ENCODE measurements at regions not wholly inside any gene's neighbourhood (a gene's known extent, or its start where the extent isn't known, plus 50 kb on each side); places are given as distances from the start of the nearest gene placed in this dataset.
"Not testable (repeated sequence)": the region's sequence is repeated elsewhere in the genome, so short reads cannot be mapped to it uniquely, and the experiment has no call there.

- peak; percentile 50 for DNase-seq (ENCODE audit: low spot score)
Observed at GRCh38 chrX:74251006-74251930, 52.7 kb upstream of the ZCCHC13 start.

GRCh38 chrX:74250574-74250973 lies 53.4 kb upstream of the ZCCHC13 start:
- DNase-seq (ENCODE audit: low spot score), result no peak

- DNase-seq (ENCODE audit: low spot score), result peak; percentile 21
Observed at GRCh38 chrX:74249963-74250362, 54.0 kb upstream of the ZCCHC13 start.

- no peak for DNase-seq (ENCODE audit: low spot score)
Observed at GRCh38 chrX:74248889-74249288, 55.1 kb upstream of the ZCCHC13 start.

GRCh38 chrX:74246524-74246923 lies 57.5 kb upstream of the ZCCHC13 start:
- DNase-seq (ENCODE audit: low spot score), result no peak

- DNase-seq (ENCODE audit: low spot score), result no peak
Observed at GRCh38 chrX:74242484-74243138, 61.4 kb upstream of the ZCCHC13 start.

- DNase-seq (ENCODE audit: low spot score), result no peak
Observed at GRCh38 chrX:74242050-74242449, 61.9 kb upstream of the ZCCHC13 start.

GRCh38 chrX:74238771-74239170 lies 65.2 kb upstream of the ZCCHC13 start:
- DNase-seq (ENCODE audit: low spot score), result no peak

- DNase-seq (ENCODE audit: low spot score), result no peak
Observed at GRCh38 chrX:74234818-74235217, 69.2 kb upstream of the ZCCHC13 start.

GRCh38 chrX:74232859-74233258 lies 71.1 kb upstream of the ZCCHC13 start:
- peak; percentile 48 for DNase-seq (ENCODE audit: low spot score)

- DNase-seq (ENCODE audit: low spot score), result no peak
Observed at GRCh38 chrX:74231625-74232024, 72.4 kb upstream of the ZCCHC13 start.

- DNase-seq (ENCODE audit: low spot score), result no peak
Observed at GRCh38 chrX:74230094-74230493, 73.9 kb upstream of the ZCCHC13 start.

GRCh38 chrX:74225111-74225510 lies 78.9 kb upstream of the ZCCHC13 start:
- DNase-seq (ENCODE audit: low spot score), result no peak

GRCh38 chrX:74220277-74220676 lies 83.7 kb upstream of the ZCCHC13 start:
- no peak for DNase-seq (ENCODE audit: low spot score)

GRCh38 chrX:74218895-74219294 lies 85.1 kb upstream of the ZCCHC13 start:
- no peak for DNase-seq (ENCODE audit: low spot score)

- no peak for DNase-seq (ENCODE audit: low spot score)
Observed at GRCh38 chrX:74216421-74216820, 87.6 kb upstream of the ZCCHC13 start.

- no peak for DNase-seq (ENCODE audit: low spot score)
Observed at GRCh38 chrX:74211911-74212310, 92.1 kb upstream of the ZCCHC13 start.

GRCh38 chrX:74207539-74207938 lies 96.4 kb upstream of the ZCCHC13 start:
- no peak for DNase-seq (ENCODE audit: low spot score)

- no peak for DNase-seq (ENCODE audit: low spot score)
Observed at GRCh38 chrX:74195605-74196004, 108.4 kb upstream of the ZCCHC13 start.

- no peak for DNase-seq (ENCODE audit: low spot score)
Observed at GRCh38 chrX:74195120-74195519, 108.9 kb upstream of the ZCCHC13 start.

- DNase-seq (ENCODE audit: low spot score), result no peak
Observed at GRCh38 chrX:74187211-74187610, 116.8 kb upstream of the ZCCHC13 start.

GRCh38 chrX:74183047-74183446 lies 120.9 kb upstream of the ZCCHC13 start:
- DNase-seq (ENCODE audit: low spot score), result not testable (repeated sequence)

GRCh38 chrX:74181976-74182375 lies 122.0 kb upstream of the ZCCHC13 start:
- DNase-seq (ENCODE audit: low spot score), result not testable (repeated sequence)
